ENCODE measurements at regions not wholly inside any gene's neighbourhood (a gene's known extent, or its start where the extent isn't known, plus 50 kb on each side); places are given as distances from the start of the nearest gene placed in this dataset.

DNA sequence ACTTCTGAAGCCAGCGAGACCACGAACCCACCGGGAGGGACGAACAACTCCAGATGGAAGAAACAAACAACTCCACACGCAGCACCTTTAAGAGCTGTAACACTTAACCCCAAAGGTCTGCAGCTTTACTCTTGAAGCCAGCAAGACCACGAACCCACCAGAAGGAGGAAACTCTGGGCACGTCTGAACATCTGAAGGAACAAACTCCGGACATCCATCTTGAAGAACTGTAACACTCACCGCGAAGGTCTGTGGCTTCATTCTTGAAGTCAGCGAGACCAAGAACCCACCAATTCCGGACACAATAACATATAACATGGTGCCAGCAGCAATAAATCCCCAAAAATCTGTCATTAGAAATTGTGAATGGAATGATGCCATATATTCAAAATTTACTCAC, 180.9 kb downstream of the TLE1 start:
- DNase-seq (ENCODE audit: low spot score), result no peak
- no peak overlapping the region for H3K27ac ChIP-seq
- TF ChIP-seq, protein P1, sequence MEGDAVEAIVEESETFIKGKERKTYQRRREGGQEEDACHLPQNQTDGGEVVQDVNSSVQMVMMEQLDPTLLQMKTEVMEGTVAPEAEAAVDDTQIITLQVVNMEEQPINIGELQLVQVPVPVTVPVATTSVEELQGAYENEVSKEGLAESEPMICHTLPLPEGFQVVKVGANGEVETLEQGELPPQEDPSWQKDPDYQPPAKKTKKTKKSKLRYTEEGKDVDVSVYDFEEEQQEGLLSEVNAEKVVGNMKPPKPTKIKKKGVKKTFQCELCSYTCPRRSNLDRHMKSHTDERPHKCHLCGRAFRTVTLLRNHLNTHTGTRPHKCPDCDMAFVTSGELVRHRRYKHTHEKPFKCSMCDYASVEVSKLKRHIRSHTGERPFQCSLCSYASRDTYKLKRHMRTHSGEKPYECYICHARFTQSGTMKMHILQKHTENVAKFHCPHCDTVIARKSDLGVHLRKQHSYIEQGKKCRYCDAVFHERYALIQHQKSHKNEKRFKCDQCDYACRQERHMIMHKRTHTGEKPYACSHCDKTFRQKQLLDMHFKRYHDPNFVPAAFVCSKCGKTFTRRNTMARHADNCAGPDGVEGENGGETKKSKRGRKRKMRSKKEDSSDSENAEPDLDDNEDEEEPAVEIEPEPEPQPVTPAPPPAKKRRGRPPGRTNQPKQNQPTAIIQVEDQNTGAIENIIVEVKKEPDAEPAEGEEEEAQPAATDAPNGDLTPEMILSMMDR (conservative IDR thresholded peaks at IDR 0.05; ENCODE audit: low read depth), result no peak
- ChIA-PET POLR2A (ENCODE audit: low non-redundant PET) (no interaction called here), CTCF (no interaction called here)

DNA sequence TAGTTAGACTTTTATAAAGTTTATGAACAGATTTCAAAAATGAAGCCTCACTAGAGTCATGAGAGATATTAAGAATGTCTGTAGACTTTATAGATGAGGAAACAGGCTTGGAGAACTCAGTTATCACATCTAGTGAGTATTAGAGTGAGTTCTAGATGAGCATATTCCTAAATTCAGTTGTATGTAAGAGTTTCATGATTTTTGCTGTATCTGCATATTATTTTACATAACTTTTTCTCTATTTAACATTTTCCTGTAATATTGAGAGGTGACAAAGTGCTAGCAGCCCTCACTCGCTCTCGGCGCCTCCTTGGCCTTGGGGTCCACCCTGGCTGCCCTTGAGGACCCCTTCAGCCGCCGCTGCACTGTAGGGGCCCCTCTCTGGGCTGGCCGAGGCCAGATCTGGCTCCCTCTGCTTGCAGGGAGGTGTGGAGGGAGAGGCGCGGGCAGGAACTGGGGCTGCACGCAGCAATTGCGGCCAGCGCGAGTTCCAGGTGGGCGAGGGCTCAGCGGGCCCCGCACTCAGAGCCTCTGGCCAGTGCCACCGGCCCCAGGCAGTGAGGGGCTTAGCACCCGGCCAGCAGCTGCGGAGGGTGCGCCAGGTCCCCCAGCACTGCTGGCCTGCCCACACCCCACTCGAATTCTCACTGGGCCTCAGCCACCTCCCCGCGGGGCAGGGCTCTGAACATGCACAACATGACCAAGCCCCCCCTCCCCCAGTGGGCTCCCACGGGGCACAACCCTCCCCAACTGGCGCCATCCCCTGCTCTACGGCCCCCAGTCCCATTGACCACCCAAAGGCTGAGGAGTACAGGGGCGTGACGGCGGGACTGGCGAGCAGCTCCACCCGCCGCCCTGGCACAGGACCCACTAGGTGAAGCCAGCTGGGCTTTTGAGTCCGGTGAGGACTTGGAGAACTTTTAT, 182.1 kb downstream of the TLE1 start:
- ChIA-PET POLR2A (ENCODE audit: low non-redundant PET) (no interaction called here), CTCF (interaction anchor here (0.5 kb wide), 1 partner anchor 34 kb away, joined by 3 read pairs; no protein-coding TSS in a partner anchor)
- no peak overlapping the region for H3K27ac ChIP-seq
- TF ChIP-seq, protein P1 (conservative IDR thresholded peaks at IDR 0.05; ENCODE audit: low read depth), result no peak
- no peak for DNase-seq (ENCODE audit: low spot score)

DNA sequence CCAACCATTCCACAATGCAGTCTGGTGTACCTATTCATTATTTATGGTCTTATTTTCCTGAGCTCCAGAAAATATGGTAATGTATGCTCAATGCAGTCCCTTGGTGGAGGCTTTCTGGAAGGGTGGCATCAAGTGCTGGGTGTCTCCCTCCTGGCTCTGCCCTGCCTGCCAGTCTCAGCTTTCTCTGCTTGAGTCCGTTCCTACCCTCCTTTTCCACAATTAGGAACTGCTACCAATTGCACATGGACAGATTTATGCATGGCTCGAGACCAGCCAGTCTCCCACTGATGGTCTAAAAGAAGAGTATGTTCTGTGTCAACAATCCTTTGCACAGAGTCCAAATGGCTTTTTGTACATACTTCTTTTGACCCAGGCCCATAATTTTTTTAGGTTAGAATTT, 189.8 kb downstream of the TLE1 start:
- POLR2A ChIA-PET (ENCODE audit: low non-redundant PET), result no interaction called here

DNA sequence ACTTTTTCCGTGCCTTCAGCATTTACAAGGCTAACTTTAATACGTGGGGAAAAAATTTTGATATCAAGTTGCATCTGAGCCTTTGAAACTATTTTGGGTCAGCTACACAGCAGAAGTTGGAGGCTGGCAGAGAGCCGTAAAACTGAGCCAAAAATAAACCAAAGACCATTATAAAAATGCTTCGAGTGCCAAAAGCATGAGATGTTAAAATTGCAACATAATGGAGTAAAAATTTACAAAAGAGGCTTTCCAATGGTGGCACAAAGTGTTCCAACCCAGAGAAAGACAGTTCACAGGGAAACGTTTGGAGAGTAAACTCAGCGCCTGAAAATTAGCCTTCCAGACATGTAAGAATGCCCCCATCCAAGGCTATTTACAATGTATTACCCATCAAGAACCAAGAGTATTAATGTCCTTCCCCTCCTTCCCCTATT, 190.3 kb downstream of the TLE1 start:
- H3K27ac ChIP-seq, result peak overlapping the region; percentile 62; the same call in 1 of the 2 replicates
- DNase-seq (ENCODE audit: low spot score), result no peak
- ChIA-PET POLR2A (ENCODE audit: low non-redundant PET) (no interaction called here), CTCF (no interaction called here)
- TF ChIP-seq, protein P1 (conservative IDR thresholded peaks at IDR 0.05; ENCODE audit: low read depth), result no peak

More for the DNA sequence above, 189.8 kb downstream of the TLE1 start:
- peak overlapping the region; percentile 62 for H3K27ac ChIP-seq
- CTCF ChIA-PET, result no interaction called here
- DNase-seq (ENCODE audit: low spot score), result no peak
- TF ChIP-seq, protein P1 (conservative IDR thresholded peaks at IDR 0.05; ENCODE audit: low read depth), result no peak

DNA sequence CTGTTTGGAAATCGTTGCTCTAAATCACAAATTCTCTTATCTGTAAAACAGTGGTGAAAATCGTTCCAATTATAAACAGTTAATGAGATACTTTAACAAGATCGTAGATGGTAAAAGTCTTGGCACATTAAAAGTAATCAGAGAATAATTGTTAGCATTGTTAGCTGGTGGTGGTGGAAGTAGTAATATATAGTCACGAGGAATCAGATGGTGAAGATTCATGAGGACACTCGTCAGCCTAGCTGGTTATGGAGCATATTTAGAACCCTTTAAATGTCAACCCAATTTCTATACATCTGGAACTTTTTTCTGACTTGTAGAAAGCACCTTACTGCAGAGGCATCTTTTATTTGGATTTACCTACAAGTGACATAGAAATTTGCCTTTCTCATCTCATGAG, 190.8 kb downstream of the TLE1 start:
- no peak overlapping the region for H3K27ac ChIP-seq
- no peak for DNase-seq (ENCODE audit: low spot score)
- POLR2A ChIA-PET (ENCODE audit: low non-redundant PET), result no interaction called here
- TF ChIP-seq, protein P1 (conservative IDR thresholded peaks at IDR 0.05; ENCODE audit: low read depth), result no peak
- CTCF ChIA-PET, result no interaction called here

DNA sequence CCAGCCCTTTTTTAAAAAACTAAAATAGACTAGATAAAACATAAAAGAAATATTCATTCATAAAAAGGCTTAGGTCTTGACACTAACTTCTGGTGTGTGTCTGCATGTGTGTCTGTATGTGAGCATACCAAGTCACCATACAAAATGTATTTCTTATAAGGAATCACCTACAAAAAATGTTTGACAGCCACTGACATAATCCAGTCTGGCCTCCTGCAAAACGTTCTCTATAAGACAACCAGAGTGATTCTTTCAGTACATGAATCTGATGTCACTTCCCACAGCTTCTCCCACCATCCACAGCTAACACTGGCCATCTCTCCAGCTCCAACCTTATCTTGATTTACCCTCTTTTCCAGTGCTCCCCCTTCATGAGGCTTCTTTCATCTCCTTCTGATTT, 192.3 kb downstream of the TLE1 start:
- ChIA-PET CTCF (no interaction called here), POLR2A (ENCODE audit: low non-redundant PET) (no interaction called here)
- TF ChIP-seq, protein P1 (conservative IDR thresholded peaks at IDR 0.05; ENCODE audit: low read depth), result no peak
- no peak overlapping the region for H3K27ac ChIP-seq
- DNase-seq (ENCODE audit: low spot score), result no peak
